ENCODE measurements at regions not wholly inside any gene's neighbourhood (a gene's known extent, or its start where the extent isn't known, plus 50 kb on each side); places are given as distances from the start of the nearest gene placed in this dataset.

DNA sequence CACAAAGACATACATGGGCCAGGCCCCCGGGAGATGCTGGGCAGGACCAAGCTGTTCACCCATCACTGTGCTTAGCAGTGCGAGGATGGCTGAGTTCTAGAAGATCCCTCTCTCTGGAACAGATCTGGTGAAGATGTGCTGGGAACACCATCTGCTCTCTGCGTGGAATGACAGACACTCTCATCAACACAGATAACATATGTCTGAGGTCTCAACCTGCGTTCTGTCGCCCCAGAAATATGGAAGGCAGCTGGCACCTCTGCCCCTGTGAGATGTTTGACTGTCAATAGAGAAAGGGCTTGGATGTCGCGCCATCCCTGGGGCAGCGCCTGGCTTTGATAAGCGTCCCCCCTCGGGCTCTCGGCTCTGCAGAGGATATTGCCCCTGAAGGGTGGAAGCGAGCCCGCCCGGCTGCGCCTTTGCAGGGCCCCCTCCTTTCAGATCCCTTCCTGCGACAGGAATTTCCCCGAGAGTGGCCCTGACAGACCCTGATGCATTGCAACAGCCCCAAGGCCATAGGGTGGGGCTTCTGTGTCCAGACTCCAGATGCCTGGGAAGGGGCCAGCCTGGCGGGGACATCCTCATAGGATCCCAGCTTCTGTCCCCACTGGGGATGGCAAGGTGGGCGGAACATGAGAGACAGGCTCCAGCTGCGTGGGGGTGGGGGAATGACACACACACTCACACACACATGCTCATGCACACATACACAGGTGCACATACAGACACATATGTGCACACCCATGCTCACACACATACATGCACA is 86.9 kb upstream of the ZNF469 start:
- no peak for TF ChIP-seq CTCF (IDR thresholded peaks at IDR 0.05; ENCODE audit: poor library complexity)
- no peak for TF ChIP-seq EZH2 (IDR thresholded peaks at IDR 0.05; ENCODE audit: borderline replicate concordance)
- no peak for TF ChIP-seq EZH2phosphoT487 (IDR thresholded peaks at IDR 0.05; ENCODE audit: low read depth, severe bottlenecking, unreplicated experiment)

Data from hepatocyte (in vitro differentiated cells).